Adrenal gland (tissue), 5 donors: ENCODE measurements at regions not wholly inside any gene's neighbourhood (a gene's known extent, or its start where the extent isn't known, plus 50 kb on each side); places are given as distances from the start of the nearest gene placed in this dataset.

ENCODE experiments used
- POLR2A ChIP-seq, 2 donors: fragments of 450-650 bp; IDR thresholded peaks; one replicate each; pipeline ENCODE4 v1.6.1; 2017; ENCODE audit warnings: antibody characterized with exemption in 2 of 2, mild to moderate bottlenecking in 2 of 2, moderate library complexity in 1 of 2
- TF ChIP-seq, protein P1 (sequence below), 6 experiments: fragments of 450-650 bp in 4 of 6; fragments of 200-600 bp in 2 of 6; sonication (generic) in 1 of 6; IDR thresholded peaks; 1 replicate in 5 of 6; 2 replicates in 1 of 6; pipeline versions ENCODE4 v1.5.1 to v1.8.0; 2016 to 2021; ENCODE audit warnings: antibody characterized with exemption in 6 of 6, mild to moderate bottlenecking in 2 of 6, moderate library complexity in 1 of 6
- donor health status: DM: no; HTN: no; CAD: no.

DNA sequence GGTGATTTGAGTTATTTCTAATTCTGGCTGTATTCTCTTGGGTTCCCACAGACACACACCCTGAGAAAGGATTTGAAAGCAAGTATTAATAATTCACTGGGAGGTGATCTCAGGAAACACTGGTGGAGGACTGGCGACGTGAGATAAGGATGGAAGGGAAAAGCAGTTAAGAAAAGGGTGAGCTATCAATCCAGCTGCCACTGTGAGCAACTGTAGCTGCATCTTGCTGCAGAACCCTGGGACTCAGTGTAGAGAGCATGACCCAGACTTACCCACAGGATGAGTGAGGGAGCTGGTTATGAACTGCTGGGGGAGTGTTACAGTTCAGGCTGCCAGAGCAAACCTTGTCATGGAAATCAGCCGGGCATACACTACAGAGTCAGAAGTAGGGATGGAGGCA lies 71.9 kb downstream of the RESF1 start:
- TF ChIP-seq, protein P1, sequence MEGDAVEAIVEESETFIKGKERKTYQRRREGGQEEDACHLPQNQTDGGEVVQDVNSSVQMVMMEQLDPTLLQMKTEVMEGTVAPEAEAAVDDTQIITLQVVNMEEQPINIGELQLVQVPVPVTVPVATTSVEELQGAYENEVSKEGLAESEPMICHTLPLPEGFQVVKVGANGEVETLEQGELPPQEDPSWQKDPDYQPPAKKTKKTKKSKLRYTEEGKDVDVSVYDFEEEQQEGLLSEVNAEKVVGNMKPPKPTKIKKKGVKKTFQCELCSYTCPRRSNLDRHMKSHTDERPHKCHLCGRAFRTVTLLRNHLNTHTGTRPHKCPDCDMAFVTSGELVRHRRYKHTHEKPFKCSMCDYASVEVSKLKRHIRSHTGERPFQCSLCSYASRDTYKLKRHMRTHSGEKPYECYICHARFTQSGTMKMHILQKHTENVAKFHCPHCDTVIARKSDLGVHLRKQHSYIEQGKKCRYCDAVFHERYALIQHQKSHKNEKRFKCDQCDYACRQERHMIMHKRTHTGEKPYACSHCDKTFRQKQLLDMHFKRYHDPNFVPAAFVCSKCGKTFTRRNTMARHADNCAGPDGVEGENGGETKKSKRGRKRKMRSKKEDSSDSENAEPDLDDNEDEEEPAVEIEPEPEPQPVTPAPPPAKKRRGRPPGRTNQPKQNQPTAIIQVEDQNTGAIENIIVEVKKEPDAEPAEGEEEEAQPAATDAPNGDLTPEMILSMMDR (IDR thresholded peaks at IDR 0.05): no peak
- TF ChIP-seq POLR2A (IDR thresholded peaks at IDR 0.05): no peak
